Natural killer cell (primary cell): ENCODE measurements at regions not wholly inside any gene's neighbourhood (a gene's known extent, or its start where the extent isn't known, plus 50 kb on each side); places are given as distances from the start of the nearest gene placed in this dataset.

Source experiments
- ATAC-seq, 3 donors: fragments of 150-1000 bp in 2 of 3; fragments of 200-7000 bp in 1 of 3; cut with Tn5 transposase; 1 replicate in 1 of 3; 2 replicates in 2 of 3; pipeline ENCODE4 v1.10.0; 2021; ENCODE audit warnings: mild to moderate bottlenecking in 2 of 3, moderate library complexity in 2 of 3
- DNase-seq, 2 donors: peaks; one replicate each; pipeline versions ENCODE4 v3.0.0 to v3.0.0-alpha.2; 2013 to 2021; ENCODE audit warnings: mixed read lengths in 1 of 2
- H3K27ac ChIP-seq: one replicate; pipeline ENCODE4 v1.5.1; 2013; ENCODE audit warnings: mild to moderate bottlenecking, low read length
- H3K27me3 ChIP-seq: one replicate; pipeline ENCODE4 v1.6.1; 2013; ENCODE audit warnings: low read length; ENCODE audit not compliant: control insufficient read depth, insufficient read depth
- H3K36me3 ChIP-seq: one replicate; pipeline ENCODE4 v1.6.1; 2013; ENCODE audit warnings: low read length; ENCODE audit not compliant: control insufficient read depth, insufficient read depth
- H3K4me1 ChIP-seq: one replicate; pipeline ENCODE4 v1.6.1; 2013; ENCODE audit warnings: low read length; ENCODE audit not compliant: control insufficient read depth, insufficient read depth
- H3K4me3 ChIP-seq: one replicate; pipeline ENCODE4 v1.5.1; 2013; ENCODE audit warnings: low read length
- H3K9me3 ChIP-seq: one replicate; pipeline ENCODE4 v1.6.1; 2013; ENCODE audit warnings: low read length; ENCODE audit not compliant: control insufficient read depth, insufficient read depth
- H3K27ac Mint-ChIP-seq, 2 donors: one replicate each; pipeline ENCODE4 v1.8.0; 2022; ENCODE audit warnings: mild to moderate bottlenecking in 2 of 2, mixed read lengths in 2 of 2, moderate library complexity in 1 of 2
- H3K27me3 Mint-ChIP-seq, 2 donors: one replicate each; pipeline ENCODE4 v1.8.0; 2022; ENCODE audit warnings: low read depth in 2 of 2, mixed read lengths in 2 of 2
- H3K36me3 Mint-ChIP-seq: one replicate; pipeline ENCODE4 v1.8.0; 2022; ENCODE audit warnings: mixed read lengths
- H3K4me1 Mint-ChIP-seq, 2 donors: one replicate each; pipeline ENCODE4 v1.8.0; 2022; ENCODE audit warnings: mixed read lengths in 2 of 2
- H3K4me3 Mint-ChIP-seq: one replicate; pipeline ENCODE4 v1.8.0; 2022; ENCODE audit warnings: mild to moderate bottlenecking, moderate library complexity, mixed read lengths
- H3K9me3 Mint-ChIP-seq, 2 donors: one replicate each; pipeline ENCODE4 v1.8.0; 2022; ENCODE audit warnings: mixed read lengths in 2 of 2
- CTCF ChIP-seq: fragments of 200-600 bp; IDR thresholded peaks from one replicate; pipeline ENCODE4 v1.8.0; 2022; ENCODE audit warnings: antibody characterized with exemption
- WGBS: methylation state at CpG from one replicate; pipeline ENCODE4 v1.1.7; 2013; ENCODE audit warnings: missing lambda C conversion rate; ENCODE audit not compliant: insufficient coverage; 5-methylcytosine and 5-hydroxymethylcytosine counted together
- intact Hi-C: fragments of 100-400 bp; cut with micrococcal nuclease; formaldehyde crosslinking; loops from one replicate; pipeline ENCODE4 v1.14.2; 2022

- peaks cover 34% of the 10 kb centered on the region in 2 donors for H3K4me1 Mint-ChIP-seq
- TF ChIP-seq CTCF = peak; percentile 62
- H3K27me3 Mint-ChIP-seq = peaks cover 46 to 65% of the 10 kb centered on the region in 2 donors
- WGBS = 14% methylated on average over 8 of the region's 12 CpGs
- no peak overlapping the region for H3K27ac ChIP-seq
- intact Hi-C loops = no loop called here
- ATAC-seq (peak in 1 of 3 donors; percentile 35), DNase-seq (peak in 1 of 2 donors; percentile 58)
- peaks cover 52% of the 10 kb centered on the region for H3K4me1 ChIP-seq
- no peaks in the 10 kb centered on the region for H3K36me3 ChIP-seq
- peaks cover 73% of the 10 kb centered on the region for H3K27me3 ChIP-seq
- H3K4me3 ChIP-seq = no peak overlapping the region
- no peak overlapping the region for H3K27ac Mint-ChIP-seq
- no peaks in the 10 kb centered on the region for H3K9me3 Mint-ChIP-seq
- H3K36me3 Mint-ChIP-seq = peaks cover 12% of the 10 kb centered on the region
- peak overlapping the region; percentile 57 for H3K4me3 Mint-ChIP-seq
- no peaks in the 10 kb centered on the region for H3K9me3 ChIP-seq
Measured at GRCh38 chr17:56679115-56679776, 85.7 kb downstream of the NOG start.

DNA sequence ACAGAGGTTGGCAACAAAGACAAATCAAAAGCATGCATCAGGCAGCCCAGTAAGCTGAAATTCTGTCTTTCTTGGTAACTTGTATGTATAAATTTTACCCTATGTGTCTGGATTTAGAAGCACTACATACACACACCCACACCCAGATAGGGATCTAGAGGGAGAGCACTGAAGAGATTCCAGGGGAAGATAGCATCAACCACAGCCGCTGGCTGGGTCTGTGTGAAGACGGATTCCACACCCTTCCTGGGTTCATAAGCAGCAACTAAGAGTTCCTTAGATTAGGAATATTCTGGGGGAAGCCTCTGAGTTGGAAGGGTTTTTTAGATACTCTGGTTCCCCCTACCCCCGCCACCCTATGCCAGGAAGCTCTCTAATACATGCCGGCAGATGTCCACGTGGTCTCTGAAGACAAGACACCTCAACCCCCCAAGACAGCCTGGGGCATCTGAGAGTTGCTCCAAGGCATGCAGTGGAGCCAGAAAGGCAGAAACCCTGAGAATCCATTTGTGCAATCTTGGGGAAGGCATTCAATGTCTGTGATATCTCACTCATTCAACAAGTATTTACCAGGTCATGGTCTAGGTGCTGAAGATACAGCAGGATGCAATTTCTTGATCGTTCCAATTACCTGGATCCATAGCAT lies 86.4 kb downstream of the NOG start:
- 48% methylated on average over 6 of the region's 6 CpGs for WGBS
- Mint-ChIP-seq H3K4me3 (no peak overlapping the region), H3K4me1 (peaks cover 34% of the 10 kb centered on the region in 2 donors), H3K9me3 (no peaks in the 10 kb centered on the region), H3K27ac (no peak overlapping the region), H3K36me3 (peaks cover 12% of the 10 kb centered on the region), H3K27me3 (peaks cover 50 to 63% of the 10 kb centered on the region in 2 donors)
- ATAC-seq (no peak), DNase-seq (no peak)
- Histone ChIP-seq H3K4me3 (no peak overlapping the region), H3K4me1 (peaks cover 52% of the 10 kb centered on the region), H3K27me3 (peaks cover 75% of the 10 kb centered on the region), H3K36me3 (no peaks in the 10 kb centered on the region), H3K9me3 (no peaks in the 10 kb centered on the region), H3K27ac (no peak overlapping the region)
- no peak for TF ChIP-seq CTCF
- intact Hi-C loops = loop anchor here (5.0 to 10.0 kb wide), 2 partner anchors 57 to 85 kb away; partner anchors contain the start of gene NOG

DNA sequence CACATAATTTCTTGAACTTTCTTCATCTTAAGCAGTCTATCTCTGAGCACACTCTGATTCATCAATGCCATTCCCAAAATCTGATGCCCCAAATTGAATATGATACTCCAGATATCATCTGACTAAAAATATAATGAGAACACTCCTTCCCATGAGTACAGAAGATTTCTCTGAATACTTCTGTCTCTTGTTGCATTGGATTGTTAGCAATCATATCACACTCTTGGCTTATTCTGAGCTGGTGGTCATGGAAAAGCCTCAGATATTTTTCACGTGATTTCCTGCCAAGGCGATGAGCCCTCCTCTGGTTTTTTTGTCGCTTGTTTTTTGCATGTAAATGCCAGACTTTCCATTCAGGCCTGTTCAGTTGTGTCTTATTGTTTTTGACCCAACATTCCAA lies 87.2 kb downstream of the NOG start:
- H3K27me3 ChIP-seq = peaks cover 67% of the 10 kb centered on the region
- peaks cover 31% of the 10 kb centered on the region in 2 donors for H3K4me1 Mint-ChIP-seq
- H3K27ac ChIP-seq = no peak overlapping the region
- peaks cover 12% of the 10 kb centered on the region for H3K36me3 Mint-ChIP-seq
- ATAC-seq (no peak), DNase-seq (no peak)
- intact Hi-C loops = loop anchor here (5.0 to 10.0 kb wide), 2 partner anchors 57 to 86 kb away; partner anchors contain the start of gene NOG
- peaks cover 52% of the 10 kb centered on the region for H3K4me1 ChIP-seq
- H3K9me3 Mint-ChIP-seq = no peaks in the 10 kb centered on the region
- no peak overlapping the region for H3K27ac Mint-ChIP-seq
- no peak overlapping the region for H3K4me3 ChIP-seq
- H3K27me3 Mint-ChIP-seq = peaks cover 51 to 63% of the 10 kb centered on the region in 2 donors
- WGBS = 38% methylated on average over 3 of the region's 3 CpGs
- H3K36me3 ChIP-seq = no peaks in the 10 kb centered on the region
- no peaks in the 10 kb centered on the region for H3K9me3 ChIP-seq
- H3K4me3 Mint-ChIP-seq = no peak overlapping the region
- no peak for TF ChIP-seq CTCF
